ENCODE measurements at regions not wholly inside any gene's neighbourhood (a gene's known extent, or its start where the extent isn't known, plus 50 kb on each side); places are given as distances from the start of the nearest gene placed in this dataset.
"Not testable (repeated sequence)": the region's sequence is repeated elsewhere in the genome, so short reads cannot be mapped to it uniquely, and the experiment has no call there.

- no peak for DNase-seq
Observed at GRCh38 chr5:125912028-125912427, 511.2 kb upstream of the GRAMD2B start.

- no peak for DNase-seq
Observed at GRCh38 chr5:125913200-125913599, 510.0 kb upstream of the GRAMD2B start.

GRCh38 chr5:125914471-125914870 is 508.7 kb upstream of the GRAMD2B start:
- DNase-seq: no peak

- not testable (repeated sequence) for DNase-seq
Observed at GRCh38 chr5:125923958-125924357, 499.3 kb upstream of the GRAMD2B start.

- DNase-seq: no peak
Observed at GRCh38 chr5:125926172-125926571, 497.0 kb upstream of the GRAMD2B start.

- no peak for DNase-seq
Observed at GRCh38 chr5:125928663-125929062, 494.5 kb upstream of the GRAMD2B start.

- no peak for DNase-seq
Observed at GRCh38 chr5:125950012-125950615, 473.1 kb upstream of the GRAMD2B start.

- DNase-seq: no peak
Observed at GRCh38 chr5:125961150-125961549, 462.1 kb upstream of the GRAMD2B start.

- no peak for DNase-seq
Observed at GRCh38 chr5:125965577-125965976, 457.6 kb upstream of the GRAMD2B start.

GRCh38 chr5:125967576-125967975 is 455.6 kb upstream of the GRAMD2B start:
- no peak for DNase-seq

- DNase-seq: no peak
Observed at GRCh38 chr5:125969011-125969813, 454.0 kb upstream of the GRAMD2B start.

- DNase-seq: no peak
Observed at GRCh38 chr5:125969814-125970171, 453.4 kb upstream of the GRAMD2B start.

GRCh38 chr5:125970631-125971307 is 452.4 kb upstream of the GRAMD2B start:
- no peak for DNase-seq

GRCh38 chr5:125972706-125973105 is 450.5 kb upstream of the GRAMD2B start:
- DNase-seq: no peak

GRCh38 chr5:125974679-125975078 is 448.5 kb upstream of the GRAMD2B start:
- DNase-seq: no peak

GRCh38 chr5:125976421-125977000 is 446.7 kb upstream of the GRAMD2B start:
- DNase-seq: no peak

GRCh38 chr5:125978015-125978414 is 445.2 kb upstream of the GRAMD2B start:
- DNase-seq: no peak

- no peak for DNase-seq
Observed at GRCh38 chr5:125979636-125980035, 443.6 kb upstream of the GRAMD2B start.

- no peak for DNase-seq
Observed at GRCh38 chr5:125981016-125981415, 442.2 kb upstream of the GRAMD2B start.

- no peak for DNase-seq
Observed at GRCh38 chr5:125987677-125988255, 435.4 kb upstream of the GRAMD2B start.

GRCh38 chr5:125992050-125992449 is 431.2 kb upstream of the GRAMD2B start:
- no peak for DNase-seq

GRCh38 chr5:125999271-126000030 is 423.8 kb upstream of the GRAMD2B start:
- DNase-seq: not testable (repeated sequence)
